Activated CD4-positive, alpha-beta T cell treated with anti-CD3 and anti-CD28 coated beads, Interleukin-2, amount 50 U/mL, for 24 hours (primary cell): ENCODE measurements at regions not wholly inside any gene's neighbourhood (a gene's known extent, or its start where the extent isn't known, plus 50 kb on each side); places are given as distances from the start of the nearest gene placed in this dataset.
"Not testable (repeated sequence)": the region's sequence is repeated elsewhere in the genome, so short reads cannot be mapped to it uniquely, and the experiment has no call there.

Source experiments
- DNase-seq, 2 donors: peaks; one replicate each; pipeline ENCODE4 v3.0.0-alpha.2; 2020; ENCODE audit warnings: low read depth in 1 of 2, low spot score in 1 of 2

DNA sequence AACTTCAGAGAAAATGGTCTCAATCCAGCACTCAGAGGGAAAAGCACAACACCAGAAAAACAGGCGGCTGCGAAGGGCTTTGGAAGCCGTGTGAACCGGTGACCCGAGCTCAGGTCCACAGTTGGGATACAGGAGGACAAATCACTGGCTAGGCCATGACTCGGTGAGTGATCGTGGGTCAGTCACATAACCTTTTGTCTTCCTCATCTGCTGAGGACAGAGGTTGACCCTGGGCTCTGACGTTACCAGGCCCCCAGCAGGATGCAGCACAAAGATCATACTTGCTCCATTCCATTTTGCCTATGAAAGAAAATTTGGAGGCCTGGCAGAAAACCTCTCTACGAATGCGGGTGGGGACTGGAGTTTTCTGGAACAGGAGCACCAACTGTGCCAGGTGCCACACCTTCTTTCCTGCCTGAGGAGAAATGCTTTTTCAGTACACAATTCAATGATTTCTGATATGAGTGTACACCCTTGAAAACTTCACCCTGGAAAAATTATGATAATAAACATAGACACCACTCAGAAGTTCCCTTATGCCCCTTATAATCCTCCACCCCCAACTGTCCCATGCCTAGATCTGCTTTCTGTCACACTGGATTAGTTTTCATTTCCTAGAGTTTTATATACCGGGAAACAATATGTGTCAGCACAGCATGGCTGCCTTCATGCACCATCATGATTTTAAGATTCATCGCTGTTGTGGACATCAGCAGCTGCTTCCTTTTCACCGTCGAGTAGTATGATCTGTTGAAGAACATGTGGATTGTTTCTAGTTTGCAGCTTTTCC lies 85.3 kb upstream of the RALGAPA2 start:
- no peak for DNase-seq

DNA sequence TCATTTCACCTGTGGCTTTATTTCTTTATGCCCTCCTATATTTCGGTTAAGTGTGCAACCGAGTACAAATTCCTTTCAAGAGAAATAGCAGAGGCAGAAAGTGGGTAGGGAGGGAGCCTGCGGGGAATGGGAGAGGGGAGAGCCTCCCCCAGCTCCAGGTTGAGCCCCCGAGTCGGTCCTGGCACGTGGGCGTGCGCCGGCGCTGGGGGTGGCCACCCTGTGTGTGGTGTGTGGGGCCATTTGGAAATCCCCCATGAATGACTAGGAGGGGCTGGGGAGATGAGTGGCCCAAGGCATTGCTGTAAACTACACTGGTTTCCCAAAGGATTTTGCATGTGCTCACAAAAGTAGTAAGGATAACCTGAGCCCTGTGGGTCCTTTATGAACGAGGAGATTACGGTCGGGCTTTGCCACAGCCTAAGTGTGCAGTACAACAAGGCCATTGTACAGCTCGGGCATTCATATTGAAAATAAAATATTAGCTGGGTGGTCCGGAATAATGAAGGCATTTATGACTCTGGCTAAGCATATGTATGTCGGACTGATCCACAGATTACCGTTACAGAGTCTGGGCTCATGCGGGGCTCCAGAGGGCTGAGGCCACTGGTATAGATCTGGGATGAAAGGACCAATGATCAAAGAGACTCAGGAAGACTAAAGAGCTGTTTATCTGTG lies 84.5 kb upstream of the RALGAPA2 start:
- DNase-seq = no peak

DNA sequence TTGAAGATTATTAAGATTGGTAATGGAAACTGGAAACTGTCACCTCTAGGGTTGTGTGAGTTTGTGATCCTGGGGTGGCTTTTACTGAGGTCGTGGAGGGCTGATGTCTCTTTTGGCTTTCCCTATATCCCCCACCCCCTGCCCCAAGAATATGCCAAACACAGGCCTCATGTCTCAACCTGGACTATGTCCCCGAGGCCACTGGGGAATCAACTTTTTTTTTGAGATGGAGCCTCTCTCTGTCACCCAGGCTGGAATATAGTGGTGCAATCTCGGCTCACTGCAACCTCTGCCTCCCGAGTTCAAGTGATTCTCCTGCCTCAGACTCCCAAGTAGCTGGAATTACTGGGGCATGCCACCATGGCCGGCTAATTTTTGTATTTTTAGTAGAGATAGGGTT lies 83.3 kb upstream of the RALGAPA2 start:
- DNase-seq = no peak

DNA sequence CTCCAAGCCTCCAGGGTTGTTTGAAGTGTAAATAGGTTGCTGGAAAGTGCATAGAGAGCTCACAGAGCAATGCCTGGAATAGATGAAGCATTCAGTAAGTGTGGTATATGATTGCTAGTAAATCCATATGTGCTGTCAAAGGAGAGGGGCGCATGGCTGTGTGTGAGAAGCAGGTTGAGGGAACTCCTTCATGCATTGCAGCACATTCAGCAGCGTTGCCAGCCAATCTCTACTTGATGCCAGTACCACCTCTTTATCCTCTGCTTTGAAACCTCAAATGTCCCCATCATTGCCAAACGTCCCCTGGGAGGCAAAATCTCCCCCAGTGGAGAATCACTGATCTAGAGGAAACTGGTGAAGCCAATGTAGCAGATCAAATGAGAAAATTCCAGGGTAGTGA lies 82.7 kb upstream of the RALGAPA2 start:
- no peak for DNase-seq

DNA sequence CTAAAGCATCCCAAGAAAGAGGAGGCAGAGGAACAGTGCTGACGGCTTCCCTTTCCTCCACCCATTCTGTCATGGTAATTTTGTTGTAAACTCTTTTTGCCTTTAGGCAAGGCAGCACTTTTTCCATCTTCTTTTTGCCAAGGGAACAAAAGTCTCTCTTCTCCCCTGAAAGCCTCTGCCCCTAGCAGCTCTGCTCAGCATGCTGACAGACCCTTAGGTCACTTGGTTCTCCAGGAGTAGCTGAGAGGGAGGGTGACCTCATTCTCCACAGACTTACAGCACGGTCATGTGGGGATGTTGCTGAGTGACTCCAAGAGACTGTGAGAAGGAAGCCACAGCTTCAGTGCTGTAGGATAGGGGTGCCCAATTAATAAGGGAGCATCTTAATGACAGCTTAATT lies 81.1 kb upstream of the RALGAPA2 start:
- no peak for DNase-seq

DNA sequence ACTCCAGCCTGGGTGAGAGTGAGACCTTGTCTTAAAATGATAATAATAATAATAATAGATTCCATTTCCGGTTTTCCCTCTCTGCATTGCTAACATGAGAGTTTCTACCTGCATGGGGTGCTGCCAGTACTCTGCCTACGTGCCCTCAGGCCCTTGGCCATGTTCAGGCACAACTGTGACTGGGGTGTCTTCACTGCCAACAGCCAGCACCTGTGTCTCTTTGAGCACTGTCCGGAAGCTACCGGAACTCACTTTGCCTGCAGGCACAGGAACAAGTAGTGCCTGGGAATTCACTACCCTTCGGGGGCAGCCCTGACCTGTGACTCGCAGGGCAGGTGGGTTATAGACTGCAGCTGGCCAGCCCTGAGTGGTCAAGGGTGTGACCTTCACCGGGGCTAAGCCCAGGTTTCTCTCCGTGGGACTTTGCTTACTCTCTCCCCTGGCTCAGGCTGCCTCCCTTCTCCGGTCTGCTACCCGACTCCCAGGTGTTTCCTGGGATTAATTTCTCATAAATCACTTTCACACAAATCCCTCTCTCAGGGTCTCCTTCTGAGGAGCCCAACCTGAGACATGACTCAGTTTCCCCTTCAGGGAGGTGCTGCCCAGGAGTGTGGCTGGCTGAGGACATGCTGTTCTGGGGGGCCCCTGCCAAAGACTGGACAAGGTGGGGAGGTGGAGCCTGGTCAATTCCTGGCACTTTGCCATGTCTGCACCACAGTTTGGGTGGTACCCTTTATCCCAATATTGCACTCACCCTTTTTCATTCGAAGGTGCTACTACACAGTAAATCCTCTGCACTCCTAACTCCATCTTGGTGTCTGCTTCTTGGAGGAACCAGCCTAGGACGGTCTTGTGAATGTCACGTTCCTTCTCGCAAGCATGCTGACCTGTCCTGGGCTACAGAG lies 79.5 kb upstream of the RALGAPA2 start:
- DNase-seq = no peak

DNA sequence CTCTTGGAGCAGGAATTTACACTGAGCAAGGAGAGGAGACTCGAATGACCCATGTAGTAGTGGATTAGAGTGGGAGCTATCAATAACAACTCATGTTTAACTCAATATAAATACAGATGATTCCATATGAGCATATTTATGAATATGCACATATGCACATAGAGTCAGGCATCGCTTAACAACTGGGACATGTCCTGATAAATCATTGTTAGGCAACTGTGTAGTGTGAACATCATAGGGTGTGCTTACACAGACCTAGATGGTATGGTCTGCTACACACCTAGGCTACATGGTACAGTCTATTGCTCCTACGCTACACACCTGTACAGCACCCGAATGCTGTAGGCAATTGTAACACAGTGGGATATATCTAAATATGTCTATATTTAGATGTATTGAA lies 75.9 kb upstream of the RALGAPA2 start:
- DNase-seq = no peak

DNA sequence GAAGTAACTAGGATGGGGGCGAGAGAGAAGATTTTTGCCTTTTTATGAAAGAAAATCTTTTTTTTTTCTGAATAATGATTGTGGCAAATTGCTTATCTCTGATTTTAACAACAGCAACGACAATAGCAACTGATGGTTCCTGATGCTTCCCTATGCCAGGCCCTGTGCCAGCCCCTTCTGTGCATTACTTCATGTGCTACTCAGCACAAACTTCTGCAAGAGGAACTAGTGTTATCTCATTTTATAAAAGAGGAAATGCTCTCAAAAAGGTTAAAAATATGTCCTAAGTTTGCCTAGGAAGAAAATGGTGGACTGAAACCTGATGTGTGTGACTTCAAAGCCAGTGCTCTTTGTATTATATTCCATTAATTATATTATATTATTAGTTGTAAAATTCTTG lies 74.0 kb upstream of the RALGAPA2 start:
- no peak for DNase-seq

DNA sequence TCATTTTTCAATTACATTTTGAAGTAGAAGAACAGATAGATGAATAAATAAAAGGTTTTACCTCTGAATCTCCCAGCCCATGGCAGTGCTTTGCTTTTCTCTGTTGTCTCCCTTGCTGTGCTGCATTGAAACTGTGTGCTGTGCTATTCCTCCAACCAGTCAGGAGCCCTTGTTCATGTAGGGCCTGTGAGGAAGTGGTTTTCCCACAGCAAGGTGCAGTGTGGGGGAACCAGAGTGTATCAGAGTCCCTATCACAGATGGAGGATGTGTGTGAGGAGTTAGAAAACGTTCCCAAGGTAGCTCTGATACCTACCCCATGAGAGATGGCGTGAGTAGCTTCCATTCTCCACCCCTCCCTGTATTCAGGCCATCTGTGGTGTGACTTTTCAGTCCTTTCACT lies 72.8 kb upstream of the RALGAPA2 start:
- no peak for DNase-seq

DNA sequence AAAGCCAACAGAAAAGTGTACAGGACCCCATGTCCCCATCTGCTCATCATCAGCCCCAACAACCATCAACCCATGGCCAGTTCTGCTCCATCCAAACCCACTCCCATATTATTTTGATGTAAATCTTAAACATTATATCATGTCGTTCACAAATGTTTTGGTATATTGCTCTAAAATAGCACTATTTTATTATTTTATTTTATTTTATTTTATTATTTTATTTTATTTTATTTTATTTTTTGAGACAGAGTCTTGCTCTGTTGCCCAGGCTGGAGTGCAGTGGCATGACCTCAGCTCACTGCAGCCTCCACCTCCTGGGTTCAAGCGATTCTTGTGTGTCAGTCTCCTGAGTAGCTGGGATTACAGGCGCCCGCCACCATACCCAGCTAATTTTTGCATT lies 72.0 kb upstream of the RALGAPA2 start:
- DNase-seq = not testable (repeated sequence)

DNA sequence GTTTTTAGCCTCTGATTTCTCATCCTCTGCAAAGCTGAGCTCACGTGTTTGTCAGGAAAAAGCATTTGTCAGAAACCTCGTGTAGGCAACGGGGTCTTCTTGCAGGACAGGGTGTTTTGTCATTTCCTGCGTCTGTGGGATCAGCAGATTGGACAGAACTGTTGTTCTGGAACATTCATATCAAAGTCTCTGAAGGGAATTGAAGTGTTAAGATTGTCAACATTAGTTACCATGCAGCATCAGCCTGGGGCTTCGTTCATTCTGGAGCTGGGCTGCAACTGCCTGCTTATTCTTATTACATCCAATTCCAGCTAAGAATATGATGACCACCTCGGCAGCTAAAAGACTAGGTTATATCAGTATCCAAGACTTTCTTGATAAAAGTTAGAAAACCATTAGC lies 71.0 kb upstream of the RALGAPA2 start:
- DNase-seq = no peak

DNA sequence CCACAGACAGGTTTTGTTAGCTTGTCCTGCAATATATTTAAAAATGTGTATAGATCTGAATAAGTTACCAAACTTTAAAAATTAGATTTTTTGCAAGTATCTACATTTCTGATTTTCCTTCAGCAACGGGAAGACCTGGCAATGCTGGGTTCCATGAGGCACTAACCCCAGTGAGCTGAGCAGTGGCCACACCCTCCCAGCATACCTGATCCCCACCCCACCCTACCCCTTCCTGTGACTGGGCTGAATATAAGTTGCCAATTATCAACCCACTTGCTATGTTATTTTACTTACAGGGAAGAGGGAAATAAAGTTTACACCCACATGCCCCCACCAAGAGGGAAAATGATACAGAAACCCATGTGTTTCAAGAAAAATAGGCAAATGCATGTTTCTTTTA lies 70.3 kb upstream of the RALGAPA2 start:
- no peak for DNase-seq

DNA sequence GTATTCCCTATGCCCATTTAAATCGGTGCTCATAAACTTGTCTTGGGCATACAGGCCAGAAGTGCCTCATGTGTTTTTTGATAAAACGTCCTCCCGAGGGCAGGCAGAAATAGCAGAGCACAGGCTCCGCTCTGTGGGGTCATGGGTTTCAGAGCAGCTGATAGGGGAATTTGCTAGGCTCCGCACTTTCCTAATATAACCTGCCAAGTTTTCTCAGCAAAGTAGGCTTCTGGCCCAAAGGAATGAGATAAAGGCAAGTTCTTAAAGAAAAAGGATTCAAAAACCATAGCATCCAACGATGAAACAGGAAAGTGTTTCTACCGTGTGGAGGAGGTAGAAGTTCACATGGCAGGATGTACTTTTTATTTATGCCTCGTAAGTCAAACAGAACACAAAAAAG lies 69.8 kb upstream of the RALGAPA2 start:
- DNase-seq = no peak

DNA sequence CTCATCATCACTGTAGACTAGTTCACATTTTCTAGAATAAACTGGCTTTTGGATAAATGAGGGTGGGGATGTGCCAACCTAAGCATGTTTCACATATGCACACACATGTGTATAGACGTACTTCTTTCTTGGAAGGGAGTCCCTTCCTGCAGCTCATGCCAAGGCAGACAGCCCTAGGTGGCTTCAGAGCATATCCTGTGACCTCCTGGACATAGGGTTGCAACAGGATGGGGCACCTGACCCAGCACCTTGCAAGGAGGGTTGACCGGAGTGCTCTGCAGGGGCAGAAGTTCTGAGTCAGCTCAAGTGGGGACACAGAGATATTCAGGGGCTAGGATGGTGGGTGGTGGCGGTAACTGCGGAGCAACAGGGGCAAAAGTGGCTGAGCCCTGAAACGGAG lies 68.6 kb upstream of the RALGAPA2 start:
- no peak for DNase-seq

DNA sequence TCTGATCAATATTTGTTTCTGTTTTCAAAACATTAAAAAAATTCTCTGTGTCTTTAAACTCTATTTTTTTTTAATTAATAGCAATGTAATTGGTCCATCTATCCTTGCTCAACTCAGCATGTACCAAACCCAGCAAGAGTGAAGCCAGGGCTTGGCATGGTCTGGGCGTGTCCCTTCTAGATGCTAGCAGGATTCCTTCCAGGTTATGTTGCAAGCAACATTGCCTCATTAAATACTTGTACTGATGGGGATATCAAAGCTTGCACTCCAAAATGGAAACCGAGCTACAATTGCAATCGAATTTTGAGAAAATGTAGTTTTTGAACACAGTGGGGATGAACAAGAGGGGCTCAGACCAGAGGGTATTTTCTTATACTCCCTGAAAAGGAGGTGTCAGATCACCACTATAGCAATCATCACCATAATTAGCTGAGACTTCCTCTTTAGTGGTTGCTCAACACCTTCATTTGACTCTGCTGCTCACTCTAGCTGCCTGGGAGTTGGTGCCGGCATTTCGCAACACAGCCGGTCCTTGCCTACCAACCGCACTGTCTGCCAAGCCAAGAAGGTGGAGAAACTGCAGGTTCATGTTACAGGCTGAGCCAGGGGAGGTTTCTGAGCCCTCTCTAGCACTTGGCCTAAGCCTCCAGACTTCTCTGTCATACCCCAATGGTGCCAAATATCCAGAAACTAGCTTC lies 67.8 kb upstream of the RALGAPA2 start:
- DNase-seq = no peak

DNA sequence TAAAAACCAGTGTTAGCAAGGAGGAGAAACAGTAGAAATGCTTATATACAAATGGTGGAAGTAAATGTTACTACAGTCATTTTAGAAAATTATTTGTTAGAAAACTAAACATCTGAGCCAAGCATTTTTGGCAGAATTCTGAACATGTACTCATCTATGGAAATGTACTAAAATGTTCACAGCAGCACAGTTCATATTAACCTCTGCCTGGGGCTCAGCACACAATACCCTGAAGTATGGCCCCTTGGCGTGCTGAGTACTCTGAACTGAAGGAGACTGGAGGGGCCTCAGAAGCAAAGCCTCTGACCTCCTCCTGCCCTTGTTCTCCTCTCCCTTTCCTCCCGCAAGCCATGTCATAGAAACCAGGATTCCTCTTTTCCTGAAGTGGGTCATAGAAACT lies 66.2 kb upstream of the RALGAPA2 start:
- no peak for DNase-seq

DNA sequence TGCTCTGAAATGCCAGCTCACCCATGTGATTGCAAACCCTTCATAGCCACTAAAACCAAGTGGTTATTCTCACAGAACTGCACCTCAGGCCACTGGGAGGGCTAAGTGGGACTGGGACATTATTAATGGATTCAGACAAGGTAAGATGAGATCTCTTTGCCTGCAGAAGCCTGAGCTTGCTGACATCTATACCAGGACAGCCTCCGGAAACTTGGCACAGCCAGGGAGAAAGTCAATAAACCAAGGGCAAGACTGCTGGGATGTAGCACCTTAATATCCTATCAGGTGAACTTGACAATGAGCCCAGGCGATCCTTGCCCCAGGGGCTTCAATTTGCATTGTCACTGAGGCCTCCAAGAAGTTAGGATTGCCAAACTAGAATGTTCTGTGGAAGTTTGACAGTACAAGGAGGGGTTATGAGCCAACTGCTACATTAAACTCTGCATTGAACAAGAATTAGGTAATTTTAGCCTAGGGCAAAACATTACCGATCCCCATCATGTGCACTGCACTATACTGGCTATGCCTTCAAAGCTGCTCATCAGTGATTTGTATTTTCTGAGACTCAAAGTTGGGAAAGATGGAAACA lies 60.1 kb upstream of the RALGAPA2 start:
- no peak for DNase-seq

DNA sequence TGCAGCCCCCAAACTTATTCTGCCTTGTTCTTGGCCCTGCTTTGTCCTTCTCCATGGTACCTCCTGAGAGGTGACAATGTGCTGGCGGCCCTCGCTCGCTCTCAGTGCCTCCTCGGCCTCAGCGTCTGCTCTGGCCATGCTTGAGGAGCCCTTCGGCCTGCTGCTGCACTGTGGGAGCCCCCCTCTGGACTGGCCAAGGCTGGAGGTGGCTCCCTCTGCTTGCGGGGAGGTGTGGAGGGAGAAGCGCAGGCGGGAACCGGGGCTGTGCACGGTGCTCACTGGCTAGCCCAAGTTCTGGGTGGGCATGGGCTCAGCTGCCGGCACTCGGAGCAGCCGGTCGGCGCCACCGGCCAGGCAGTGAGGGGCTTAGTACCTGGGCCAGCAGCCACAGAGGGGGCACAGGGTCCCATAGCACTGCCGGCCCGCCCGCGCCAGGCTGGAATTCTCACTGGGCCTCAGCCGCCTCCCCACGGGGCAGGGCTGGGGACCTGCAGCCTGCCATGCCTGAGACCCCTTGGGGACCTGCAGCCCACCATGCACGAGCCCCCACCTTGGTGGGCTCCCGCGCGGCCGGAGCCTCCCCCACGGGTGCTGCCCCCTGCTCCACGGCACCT lies 55.9 kb upstream of the RALGAPA2 start:
- no peak for DNase-seq

DNA sequence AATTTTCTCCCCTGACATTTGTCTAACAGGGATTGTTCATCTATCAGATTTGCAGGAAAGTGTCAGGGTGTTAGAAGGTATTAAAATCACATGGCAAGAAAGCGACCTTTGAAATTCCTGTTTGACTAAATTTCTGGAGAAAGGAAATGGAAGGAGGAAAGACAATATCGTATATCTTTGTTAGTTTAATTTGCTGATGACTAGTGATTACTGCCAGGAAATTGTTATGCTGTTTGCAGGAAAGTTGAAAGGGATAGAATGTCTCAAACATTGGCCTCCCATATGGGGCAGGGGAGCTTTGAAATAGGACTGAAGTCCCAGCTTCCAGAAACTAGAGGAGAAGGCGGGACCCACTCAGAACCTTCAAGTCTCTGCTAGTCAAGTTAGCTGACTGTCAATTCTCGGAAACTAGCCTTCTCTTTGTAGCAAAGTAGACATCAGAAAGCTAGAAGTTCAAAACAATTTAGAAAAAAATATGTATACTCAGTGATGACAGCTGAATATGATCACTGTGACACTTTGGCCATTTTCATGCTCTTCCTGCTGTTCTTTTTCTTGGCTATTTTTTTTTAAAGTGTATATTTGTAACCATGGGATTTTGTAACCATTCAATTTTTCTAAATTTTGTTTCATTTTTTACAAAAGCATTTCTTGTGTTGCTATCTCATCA lies 53.4 kb upstream of the RALGAPA2 start:
- no peak for DNase-seq

DNA sequence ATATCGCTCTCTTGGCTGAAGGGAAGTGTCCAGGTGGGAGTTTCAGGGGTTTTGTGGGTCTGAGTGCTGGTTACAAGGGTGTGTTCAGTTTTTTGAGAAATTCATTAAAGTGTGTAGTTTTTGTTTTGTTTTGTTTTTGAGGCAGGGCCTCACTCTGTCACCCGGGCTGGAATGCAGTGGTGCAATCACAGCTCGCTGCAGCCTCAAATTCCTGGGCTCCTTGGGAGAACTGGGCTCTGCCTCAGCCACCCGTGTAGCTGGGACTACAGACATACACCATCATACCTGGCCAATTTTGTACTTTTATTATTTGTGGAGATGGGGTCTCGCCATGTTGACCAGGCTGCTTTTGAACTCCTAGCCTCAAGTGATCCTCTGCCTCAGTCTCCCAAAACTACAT lies 51.2 kb upstream of the RALGAPA2 start:
- no peak for DNase-seq
